ENCODE measurements at regions not wholly inside any gene's neighbourhood (a gene's known extent, or its start where the extent isn't known, plus 50 kb on each side); places are given as distances from the start of the nearest gene placed in this dataset.

DNA sequence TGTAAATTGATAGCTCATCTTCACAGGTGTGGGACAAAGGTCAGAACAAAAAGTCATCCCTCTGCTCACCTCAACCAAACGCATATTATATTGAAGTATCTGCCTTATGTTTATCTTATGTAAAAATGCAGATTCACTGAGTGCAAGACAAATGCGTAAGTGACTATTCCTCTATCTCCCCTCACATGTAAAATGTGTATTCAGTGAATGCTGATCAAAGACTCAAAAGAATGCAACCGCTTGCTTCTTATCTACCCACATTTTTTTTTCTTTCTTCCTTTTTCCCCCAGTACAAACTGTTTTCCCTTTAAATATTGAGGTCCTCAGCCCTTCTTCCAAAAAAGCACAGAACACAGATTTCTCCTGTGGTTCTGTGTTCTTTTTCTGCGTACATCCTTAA lies 1882.9 kb downstream of the NCAM2 start:
- no TSS peak for BruUV-seq (replicated peaks)

DNA sequence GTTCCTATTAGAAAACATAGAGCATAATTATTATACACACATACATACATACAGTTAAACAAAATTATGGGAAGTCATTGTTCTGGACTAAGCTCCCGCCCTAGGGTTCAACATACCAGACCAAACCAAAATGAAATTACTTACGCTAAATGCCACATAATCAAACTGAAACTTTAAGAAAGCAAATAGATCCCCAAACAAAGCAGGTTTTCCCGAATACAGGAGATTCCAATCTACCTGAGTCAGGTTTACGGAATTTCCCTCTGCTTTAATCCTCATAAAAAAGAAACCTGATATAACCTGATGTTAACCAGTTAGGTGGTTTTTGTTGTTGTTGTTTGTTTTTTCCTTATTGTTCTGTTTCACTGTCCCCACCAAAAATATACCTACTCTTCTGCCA lies 1886.9 kb downstream of the NCAM2 start:
- Mint-ChIP-seq H3K27ac (ENCODE audit: unreplicated experiment) (no peak overlapping the region), H3K36me3 (ENCODE audit: insufficient read depth, unreplicated experiment) (no peaks in the 10 kb centered on the region), H3K9me3 (ENCODE audit: low read depth, unreplicated experiment) (peaks cover 7% of the 10 kb centered on the region), H3K4me3 (ENCODE audit: low read depth, unreplicated experiment) (no peak overlapping the region), H3K4me1 (ENCODE audit: low read depth, unreplicated experiment) (no peaks in the 10 kb centered on the region), H3K27me3 (ENCODE audit: unreplicated experiment) (no peaks in the 10 kb centered on the region)
- TF ChIP-seq, protein P1, sequence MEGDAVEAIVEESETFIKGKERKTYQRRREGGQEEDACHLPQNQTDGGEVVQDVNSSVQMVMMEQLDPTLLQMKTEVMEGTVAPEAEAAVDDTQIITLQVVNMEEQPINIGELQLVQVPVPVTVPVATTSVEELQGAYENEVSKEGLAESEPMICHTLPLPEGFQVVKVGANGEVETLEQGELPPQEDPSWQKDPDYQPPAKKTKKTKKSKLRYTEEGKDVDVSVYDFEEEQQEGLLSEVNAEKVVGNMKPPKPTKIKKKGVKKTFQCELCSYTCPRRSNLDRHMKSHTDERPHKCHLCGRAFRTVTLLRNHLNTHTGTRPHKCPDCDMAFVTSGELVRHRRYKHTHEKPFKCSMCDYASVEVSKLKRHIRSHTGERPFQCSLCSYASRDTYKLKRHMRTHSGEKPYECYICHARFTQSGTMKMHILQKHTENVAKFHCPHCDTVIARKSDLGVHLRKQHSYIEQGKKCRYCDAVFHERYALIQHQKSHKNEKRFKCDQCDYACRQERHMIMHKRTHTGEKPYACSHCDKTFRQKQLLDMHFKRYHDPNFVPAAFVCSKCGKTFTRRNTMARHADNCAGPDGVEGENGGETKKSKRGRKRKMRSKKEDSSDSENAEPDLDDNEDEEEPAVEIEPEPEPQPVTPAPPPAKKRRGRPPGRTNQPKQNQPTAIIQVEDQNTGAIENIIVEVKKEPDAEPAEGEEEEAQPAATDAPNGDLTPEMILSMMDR (IDR thresholded peaks at IDR 0.05; ENCODE audit: unreplicated experiment): no peak
- DNase-seq: no peak
- BruUV-seq (replicated peaks): no TSS peak
- intact Hi-C loops (cut with micrococcal nuclease; ENCODE audit: unreplicated experiment): no loop called here
- CTCF ChIA-PET: no interaction called here

More for the DNA sequence above, 1882.9 kb downstream of the NCAM2 start:
- Mint-ChIP-seq H3K27ac (ENCODE audit: unreplicated experiment) (no peak overlapping the region), H3K9me3 (ENCODE audit: low read depth, unreplicated experiment) (peaks cover 12% of the 10 kb centered on the region), H3K36me3 (ENCODE audit: insufficient read depth, unreplicated experiment) (no peaks in the 10 kb centered on the region), H3K4me1 (ENCODE audit: low read depth, unreplicated experiment) (no peaks in the 10 kb centered on the region), H3K27me3 (ENCODE audit: unreplicated experiment) (no peaks in the 10 kb centered on the region), H3K4me3 (ENCODE audit: low read depth, unreplicated experiment) (no peak overlapping the region)
- DNase-seq: no peak
- TF ChIP-seq, protein P1 (IDR thresholded peaks at IDR 0.05; ENCODE audit: unreplicated experiment): no peak
- CTCF ChIA-PET: no interaction called here
- intact Hi-C loops (cut with micrococcal nuclease; ENCODE audit: unreplicated experiment): no loop called here

DNA sequence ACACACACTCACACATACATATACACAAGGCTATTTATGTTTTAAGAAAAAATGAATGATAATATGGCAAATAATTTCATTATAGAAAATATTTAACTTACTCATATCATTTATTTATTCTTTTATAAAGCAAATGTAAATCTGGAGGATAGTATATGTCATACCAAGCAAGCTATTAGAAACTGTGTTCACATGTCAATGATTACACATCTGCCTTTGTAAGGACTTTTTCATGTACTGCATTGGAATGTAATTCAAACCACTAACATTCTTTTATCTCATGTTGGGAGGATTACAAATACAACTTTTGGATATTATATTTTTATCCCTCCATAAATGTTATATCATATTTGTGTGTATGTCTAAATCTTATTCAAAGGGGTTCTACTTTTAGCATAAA lies 1887.4 kb downstream of the NCAM2 start:
- Mint-ChIP-seq H3K9me3 (ENCODE audit: low read depth, unreplicated experiment) (peaks cover 7% of the 10 kb centered on the region), H3K27ac (ENCODE audit: unreplicated experiment) (no peak overlapping the region), H3K27me3 (ENCODE audit: unreplicated experiment) (no peaks in the 10 kb centered on the region), H3K36me3 (ENCODE audit: insufficient read depth, unreplicated experiment) (no peaks in the 10 kb centered on the region), H3K4me3 (ENCODE audit: low read depth, unreplicated experiment) (no peak overlapping the region), H3K4me1 (ENCODE audit: low read depth, unreplicated experiment) (no peaks in the 10 kb centered on the region)
- CTCF ChIA-PET: no interaction called here
- intact Hi-C loops (cut with micrococcal nuclease; ENCODE audit: unreplicated experiment): no loop called here
- no TSS peak for BruUV-seq (replicated peaks)
- TF ChIP-seq, protein P1 (IDR thresholded peaks at IDR 0.05; ENCODE audit: unreplicated experiment): no peak
- DNase-seq: no peak

DNA sequence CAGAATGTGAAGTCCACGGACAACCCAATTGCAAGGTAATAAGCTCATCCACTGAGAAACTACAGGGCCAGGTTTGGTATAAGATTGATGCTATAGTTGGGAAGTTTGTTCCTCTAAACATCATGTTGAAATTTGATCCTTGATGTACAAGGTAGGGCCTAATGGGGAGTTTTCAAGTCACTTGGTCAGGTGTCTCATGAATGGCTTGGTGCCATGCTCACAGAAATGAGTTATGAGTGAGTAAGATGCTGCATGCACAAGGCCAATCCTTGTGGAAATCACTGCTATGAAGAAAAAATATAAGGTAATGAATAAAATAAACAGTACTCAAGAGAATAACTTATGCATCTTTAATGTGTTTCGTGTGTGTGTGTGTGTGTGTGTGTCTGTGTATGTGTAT lies 1891.2 kb downstream of the NCAM2 start:
- Mint-ChIP-seq H3K36me3 (ENCODE audit: insufficient read depth, unreplicated experiment) (no peaks in the 10 kb centered on the region), H3K27me3 (ENCODE audit: unreplicated experiment) (no peaks in the 10 kb centered on the region), H3K9me3 (ENCODE audit: low read depth, unreplicated experiment) (peaks cover 5% of the 10 kb centered on the region), H3K4me3 (ENCODE audit: low read depth, unreplicated experiment) (no peak overlapping the region), H3K27ac (ENCODE audit: unreplicated experiment) (no peak overlapping the region), H3K4me1 (ENCODE audit: low read depth, unreplicated experiment) (no peaks in the 10 kb centered on the region)
- intact Hi-C loops (cut with micrococcal nuclease; ENCODE audit: unreplicated experiment): no loop called here
- TF ChIP-seq, protein P1 (IDR thresholded peaks at IDR 0.05; ENCODE audit: unreplicated experiment): no peak
- DNase-seq: no peak
- CTCF ChIA-PET: no interaction called here
- no TSS peak for BruUV-seq (replicated peaks)

DNA sequence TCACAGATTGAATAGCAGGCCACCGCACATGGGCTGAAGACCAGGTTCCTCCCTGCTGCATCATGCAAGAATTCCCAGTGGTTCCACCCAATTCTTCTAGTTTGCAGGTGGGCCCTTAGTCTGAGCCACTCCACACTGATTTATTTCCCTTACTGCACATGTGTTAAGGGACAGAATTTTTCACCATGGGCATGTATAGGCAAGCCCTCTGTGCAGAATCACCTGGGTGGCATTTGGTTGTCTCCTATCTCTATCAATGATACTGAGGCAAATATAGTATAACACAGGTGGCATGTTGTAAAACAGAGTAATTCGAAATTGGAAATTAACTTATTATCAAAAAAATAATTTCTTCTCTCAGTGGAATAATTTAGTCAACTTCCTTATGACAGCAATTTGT lies 1892.4 kb downstream of the NCAM2 start:
- CTCF ChIA-PET: no interaction called here
- Mint-ChIP-seq H3K27ac (ENCODE audit: unreplicated experiment) (no peak overlapping the region), H3K27me3 (ENCODE audit: unreplicated experiment) (no peaks in the 10 kb centered on the region), H3K4me3 (ENCODE audit: low read depth, unreplicated experiment) (no peak overlapping the region), H3K36me3 (ENCODE audit: insufficient read depth, unreplicated experiment) (no peaks in the 10 kb centered on the region), H3K9me3 (ENCODE audit: low read depth, unreplicated experiment) (peaks cover 5% of the 10 kb centered on the region), H3K4me1 (ENCODE audit: low read depth, unreplicated experiment) (no peaks in the 10 kb centered on the region)
- DNase-seq: no peak
- intact Hi-C loops (cut with micrococcal nuclease; ENCODE audit: unreplicated experiment): no loop called here
- TF ChIP-seq, protein P1 (IDR thresholded peaks at IDR 0.05; ENCODE audit: unreplicated experiment): no peak
- BruUV-seq (replicated peaks): no TSS peak

All from Calu3 (cell line).